DOHH2 (cell line): ENCODE measurements at regions not wholly inside any gene's neighbourhood (a gene's known extent, or its start where the extent isn't known, plus 50 kb on each side); places are given as distances from the start of the nearest gene placed in this dataset.

Experiments
- H3F3A ChIP-seq: fragments of 200-600 bp; sonication (generic), shearing (Covaris generic); 2 replicates; pipeline ENCODE4 v1.6.0; 2016; ENCODE audit warnings: antibody characterized with exemption, mild to moderate bottlenecking; ENCODE audit not compliant: control insufficient read depth, insufficient read depth
- H3K27ac ChIP-seq: fragments of 200-600 bp; sonication (generic); 2 replicates; pipeline ENCODE4 v1.5.1; 2014; ENCODE audit warnings: low read depth, mild to moderate bottlenecking, low read length, moderate library complexity
- H3K27me3 ChIP-seq: fragments of 200-600 bp; sonication (generic); 2 replicates; pipeline ENCODE4 v1.6.1; 2014; ENCODE audit warnings: mild to moderate bottlenecking, low read length, mixed read lengths; ENCODE audit not compliant: control insufficient read depth
- H3K36me3 ChIP-seq: fragments of 200-600 bp; sonication (generic); 2 replicates; pipeline ENCODE4 v1.6.1; 2014; ENCODE audit warnings: mild to moderate bottlenecking, low read length, moderate library complexity, mixed read lengths; ENCODE audit not compliant: control insufficient read depth
- H3K4me1 ChIP-seq: fragments of 200-600 bp; sonication (generic); 2 replicates; pipeline ENCODE4 v1.6.1; 2014; ENCODE audit warnings: mild to moderate bottlenecking, low read length, mixed read lengths; ENCODE audit not compliant: control insufficient read depth
- H3K4me2 ChIP-seq: fragments of 200-600 bp; sonication (generic); 2 replicates; pipeline ENCODE4 v1.6.0; 2014; ENCODE audit warnings: mild to moderate bottlenecking, low read length, moderate library complexity
- H3K4me3 ChIP-seq: fragments of 200-600 bp; sonication (generic); 2 replicates; pipeline ENCODE4 v1.5.1; 2014; ENCODE audit warnings: mild to moderate bottlenecking, low read length, mixed read lengths
- H3K79me2 ChIP-seq: fragments of 200-600 bp; sonication (generic); 2 replicates; pipeline ENCODE4 v1.6.1; 2014; ENCODE audit warnings: mild to moderate bottlenecking, low read length, mixed read lengths; ENCODE audit not compliant: control insufficient read depth
- H3K9me2 ChIP-seq: fragments of 200-600 bp; sonication (generic); replicated peaks from 2 replicates; pipeline ENCODE4 v1.6.1; 2014; ENCODE audit warnings: mild to moderate bottlenecking, low read length, mixed read lengths; ENCODE audit not compliant: control insufficient read depth
- H3K9me3 ChIP-seq: fragments of 200-600 bp; sonication (generic); 2 replicates; pipeline ENCODE4 v1.6.1; 2014; ENCODE audit warnings: antibody characterized with exemption, low read length, mixed read lengths; ENCODE audit not compliant: control insufficient read depth, insufficient read depth
- H4K20me1 ChIP-seq: fragments of 200-600 bp; sonication (generic); 2 replicates; pipeline ENCODE4 v1.6.0; 2014; ENCODE audit warnings: low read depth, mild to moderate bottlenecking, antibody characterized with exemption, low read length, moderate library complexity; ENCODE audit not compliant: control insufficient read depth, insufficient read depth
- EZH2phosphoT487 ChIP-seq: fragments of 200-600 bp; sonication (generic); IDR thresholded peaks from 2 replicates; pipeline ENCODE4 v1.6.1; 2017; ENCODE audit warnings: borderline replicate concordance, mild to moderate bottlenecking, antibody characterized with exemption, low read length, moderate library complexity, mixed read lengths
- TF ChIP-seq, protein P1 (sequence below): fragments of 200-600 bp; sonication (generic); IDR thresholded peaks from one replicate; pipeline ENCODE4 v1.5.1; 2014; ENCODE audit warnings: antibody characterized with exemption, mild to moderate bottlenecking, low read depth, low read length; ENCODE audit not compliant: poor library complexity, severe bottlenecking

DNA sequence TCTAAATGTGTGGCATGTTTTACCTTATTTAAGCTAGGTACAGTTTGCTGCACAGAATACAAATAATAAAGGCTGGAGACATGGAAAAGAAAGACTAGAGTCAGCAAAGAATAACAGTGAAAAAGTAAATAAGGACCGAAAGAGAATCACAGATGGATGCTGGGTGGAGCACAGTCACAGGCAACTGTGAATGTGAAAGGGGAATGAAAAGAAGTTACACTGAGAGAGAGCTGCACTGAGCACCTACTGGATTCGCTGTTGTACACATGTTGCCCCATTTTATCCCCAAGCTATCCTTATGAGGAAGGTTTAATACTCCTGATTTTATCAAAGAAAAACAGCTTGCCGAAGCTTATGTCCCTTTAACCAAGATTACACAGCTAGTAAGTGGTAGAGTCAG is 165.4 kb upstream of the RGMB start:
- Histone ChIP-seq H3K9me3 (no peaks in the 10 kb centered on the region), H3K27me3 (no peaks in the 10 kb centered on the region), H3F3A (no peaks in the 10 kb centered on the region), H3K27ac (no peak overlapping the region), H3K4me3 (no peak overlapping the region), H3K9me2 (no peaks in the 10 kb centered on the region), H3K79me2 (no peaks in the 10 kb centered on the region), H3K4me2 (no peak overlapping the region), H4K20me1 (no peaks in the 10 kb centered on the region), H3K4me1 (no peaks in the 10 kb centered on the region), H3K36me3 (no peaks in the 10 kb centered on the region)
- TF ChIP-seq, protein P1, sequence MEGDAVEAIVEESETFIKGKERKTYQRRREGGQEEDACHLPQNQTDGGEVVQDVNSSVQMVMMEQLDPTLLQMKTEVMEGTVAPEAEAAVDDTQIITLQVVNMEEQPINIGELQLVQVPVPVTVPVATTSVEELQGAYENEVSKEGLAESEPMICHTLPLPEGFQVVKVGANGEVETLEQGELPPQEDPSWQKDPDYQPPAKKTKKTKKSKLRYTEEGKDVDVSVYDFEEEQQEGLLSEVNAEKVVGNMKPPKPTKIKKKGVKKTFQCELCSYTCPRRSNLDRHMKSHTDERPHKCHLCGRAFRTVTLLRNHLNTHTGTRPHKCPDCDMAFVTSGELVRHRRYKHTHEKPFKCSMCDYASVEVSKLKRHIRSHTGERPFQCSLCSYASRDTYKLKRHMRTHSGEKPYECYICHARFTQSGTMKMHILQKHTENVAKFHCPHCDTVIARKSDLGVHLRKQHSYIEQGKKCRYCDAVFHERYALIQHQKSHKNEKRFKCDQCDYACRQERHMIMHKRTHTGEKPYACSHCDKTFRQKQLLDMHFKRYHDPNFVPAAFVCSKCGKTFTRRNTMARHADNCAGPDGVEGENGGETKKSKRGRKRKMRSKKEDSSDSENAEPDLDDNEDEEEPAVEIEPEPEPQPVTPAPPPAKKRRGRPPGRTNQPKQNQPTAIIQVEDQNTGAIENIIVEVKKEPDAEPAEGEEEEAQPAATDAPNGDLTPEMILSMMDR: no peak

DNA sequence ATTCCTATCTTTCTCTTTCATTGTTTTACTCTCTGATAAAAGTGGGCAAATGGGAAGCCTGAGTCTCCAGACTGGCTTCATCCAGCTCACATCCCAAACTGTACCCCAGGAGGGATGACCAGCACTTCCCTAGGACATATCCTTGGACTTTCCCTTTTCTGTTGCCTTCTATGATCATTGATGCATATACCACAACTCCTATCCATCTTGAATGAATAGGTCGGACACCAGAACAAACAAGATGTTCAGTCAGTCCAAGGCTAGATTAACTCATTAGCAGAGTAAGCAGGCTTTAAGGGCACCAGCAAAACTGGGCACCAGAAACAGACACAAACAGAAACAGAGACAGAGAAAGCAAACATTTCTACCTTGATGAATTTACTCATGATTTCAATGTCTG is 159.1 kb upstream of the RGMB start:
- Histone ChIP-seq H3K27me3 (0 out of 2 replicates have a peak, but pooled peaks cover 2% of the 10 kb centered on the region), H3K9me2 (no peaks in the 10 kb centered on the region), H3K27ac (no peak overlapping the region), H3K4me1 (no peaks in the 10 kb centered on the region), H3F3A (no peaks in the 10 kb centered on the region), H3K4me2 (no peak overlapping the region), H3K4me3 (no peak overlapping the region), H3K79me2 (no peaks in the 10 kb centered on the region), H4K20me1 (no peaks in the 10 kb centered on the region), H3K36me3 (no peaks in the 10 kb centered on the region), H3K9me3 (no peaks in the 10 kb centered on the region)
- TF ChIP-seq EZH2phosphoT487: no peak
- TF ChIP-seq, protein P1: no peak

DNA sequence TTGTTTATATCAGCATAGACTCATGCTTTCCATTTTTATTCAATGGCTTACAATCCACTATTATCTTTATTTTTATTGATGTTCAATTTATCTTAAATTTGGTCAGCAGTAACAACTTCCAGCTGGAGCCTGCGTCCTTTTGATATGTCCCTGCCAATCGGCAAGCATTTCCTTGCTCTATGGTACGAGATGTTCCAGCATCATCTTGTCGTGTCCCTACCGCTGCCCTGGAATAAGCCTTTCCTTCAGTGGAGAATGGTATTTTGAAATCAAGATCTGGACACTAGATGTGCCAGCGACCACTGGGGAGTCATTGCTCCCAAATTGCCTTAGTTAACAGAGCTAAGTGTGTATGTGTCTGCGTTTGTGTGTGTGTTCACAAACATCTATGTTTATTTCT is 151.6 kb upstream of the RGMB start:
- Histone ChIP-seq H3K27ac (no peak overlapping the region), H3K4me2 (no peak overlapping the region), H3K36me3 (no peaks in the 10 kb centered on the region), H3K9me2 (no peaks in the 10 kb centered on the region), H3K4me1 (no peaks in the 10 kb centered on the region), H4K20me1 (no peaks in the 10 kb centered on the region), H3K4me3 (no peak overlapping the region), H3K79me2 (no peaks in the 10 kb centered on the region), H3K9me3 (no peaks in the 10 kb centered on the region), H3K27me3 (no peaks in the 10 kb centered on the region), H3F3A (no peaks in the 10 kb centered on the region)
- TF ChIP-seq, protein P1: no peak
- TF ChIP-seq EZH2phosphoT487: no peak
